ENCODE measurements at regions not wholly inside any gene's neighbourhood (a gene's known extent, or its start where the extent isn't known, plus 50 kb on each side); places are given as distances from the start of the nearest gene placed in this dataset.

- no peaks in the 10 kb centered on the region for H3K9me3 ChIP-seq
- H3K4me3 ChIP-seq (ENCODE audit: low read depth, low read length): no peak overlapping the region
- H3K27me3 ChIP-seq: no peaks in the 10 kb centered on the region
- no peaks in the 10 kb centered on the region for H3K36me3 ChIP-seq
- no peak for TF ChIP-seq CTCF (IDR thresholded peaks at IDR 0.05; ENCODE audit: low read depth, low read length)
- no peak for DNase-seq
- H3K4me1 ChIP-seq: peaks cover 8% of the 10 kb centered on the region; the same call in 1 of the 2 replicates
Observed at GRCh38 chr1:242872521-242872920, 348.0 kb upstream of the PLD5 start.

- Histone ChIP-seq H3K36me3 (no peaks in the 10 kb centered on the region), H3K4me3 (ENCODE audit: low read depth, low read length) (no peak overlapping the region), H3K4me1 (peaks cover 11% of the 10 kb centered on the region; the same call in 1 of the 2 replicates), H3K9me3 (no peaks in the 10 kb centered on the region), H3K27me3 (no peaks in the 10 kb centered on the region)
- no peak for DNase-seq
- no peak for TF ChIP-seq CTCF (IDR thresholded peaks at IDR 0.05; ENCODE audit: low read depth, low read length)
Observed at GRCh38 chr1:242871471-242872030, 347.1 kb upstream of the PLD5 start.

- no peak for DNase-seq
- H3K36me3 ChIP-seq: no peaks in the 10 kb centered on the region
- H3K4me3 ChIP-seq (ENCODE audit: low read depth, low read length): no peak overlapping the region
- H3K9me3 ChIP-seq: no peaks in the 10 kb centered on the region
- peaks cover 13% of the 10 kb centered on the region; the same call in 1 of the 2 replicates for H3K4me1 ChIP-seq
- no peaks in the 10 kb centered on the region for H3K27me3 ChIP-seq
- no peak for TF ChIP-seq CTCF (IDR thresholded peaks at IDR 0.05; ENCODE audit: low read depth, low read length)
Observed at GRCh38 chr1:242870966-242871365, 346.5 kb upstream of the PLD5 start.

GRCh38 chr1:242856289-242856688 is 331.8 kb upstream of the PLD5 start:
- H3K27me3 ChIP-seq: no peaks in the 10 kb centered on the region
- H3K9me3 ChIP-seq: no peaks in the 10 kb centered on the region
- TF ChIP-seq CTCF (IDR thresholded peaks at IDR 0.05; ENCODE audit: low read depth, low read length): no peak
- no peak for DNase-seq
- H3K4me3 ChIP-seq (ENCODE audit: low read depth, low read length): no peak overlapping the region
- no peaks in the 10 kb centered on the region for H3K4me1 ChIP-seq
- H3K36me3 ChIP-seq: no peaks in the 10 kb centered on the region

GRCh38 chr1:242854466-242854865 is 330.0 kb upstream of the PLD5 start:
- H3K9me3 ChIP-seq: no peaks in the 10 kb centered on the region
- H3K36me3 ChIP-seq: no peaks in the 10 kb centered on the region
- no peaks in the 10 kb centered on the region for H3K4me1 ChIP-seq
- no peak for DNase-seq
- no peaks in the 10 kb centered on the region for H3K27me3 ChIP-seq
- H3K4me3 ChIP-seq (ENCODE audit: low read depth, low read length): no peak overlapping the region
- no peak for TF ChIP-seq CTCF (IDR thresholded peaks at IDR 0.05; ENCODE audit: low read depth, low read length)

- Histone ChIP-seq H3K36me3 (no peaks in the 10 kb centered on the region), H3K9me3 (no peaks in the 10 kb centered on the region), H3K27me3 (no peaks in the 10 kb centered on the region), H3K4me1 (no peaks in the 10 kb centered on the region), H3K4me3 (ENCODE audit: low read depth, low read length) (no peak overlapping the region)
- no peak for TF ChIP-seq CTCF (IDR thresholded peaks at IDR 0.05; ENCODE audit: low read depth, low read length)
- DNase-seq: no peak
Observed at GRCh38 chr1:242847390-242847993, 323.0 kb upstream of the PLD5 start.
